HEK293 (cell line): ENCODE measurements at regions not wholly inside any gene's neighbourhood (a gene's known extent, or its start where the extent isn't known, plus 50 kb on each side); places are given as distances from the start of the nearest gene placed in this dataset.

Experiments used
- CTCF ChIA-PET: fragments of 350-600 bp; formaldehyde crosslinking; extraction: SDS; loops from one replicate; lab custom pipeline; 2021; ENCODE audit warnings: antibody characterized with exemption; lab: Yijun Ruan, JAX
- POLR2A ChIA-PET: fragments of 300-600 bp; formaldehyde crosslinking; extraction: SDS; loops from one replicate; lab custom pipeline; 2020; ENCODE audit warnings: antibody characterized with exemption, inconsistent platforms; lab: Yijun Ruan, JAX
- H3K27ac ChIP-seq: fragments of 200-500 bp; sonication (Bioruptor generic); 2 replicates; pipeline ENCODE4 v1.5.1; 2014; ENCODE audit warnings: low read depth, low read length, control low read depth, inconsistent platforms; ENCODE audit errors: extremely low read depth
- H3K36me3 ChIP-seq, 2 experiments: fragments of 200-500 bp in 1 of 2; sonication (Bioruptor generic) in 1 of 2; 1 replicate in 1 of 2; 2 replicates in 1 of 2; pipeline ENCODE4 v1.5.1; 2014 to 2017; ENCODE audit warnings: inconsistent platforms in 2 of 2, low read length in 2 of 2; ENCODE audit not compliant: control insufficient read depth in 2 of 2, insufficient read depth in 1 of 2
- H3K4me1 ChIP-seq: fragments of 200-500 bp; sonication (Bioruptor generic); 2 replicates; pipeline ENCODE4 v1.5.1; 2014; ENCODE audit warnings: mild to moderate bottlenecking, low read length, inconsistent platforms; ENCODE audit not compliant: control insufficient read depth, insufficient read depth
- H3K4me3 ChIP-seq: 2 replicates; pipeline ENCODE4 v1.5.1; 2011; ENCODE audit warnings: low read depth, mild to moderate bottlenecking, control low read depth, low read length, moderate library complexity
- H3K9me3 ChIP-seq: fragments of 200-500 bp; sonication (Bioruptor generic); 2 replicates; pipeline ENCODE4 v1.5.1; 2014; ENCODE audit warnings: low read depth, low read length, inconsistent platforms; ENCODE audit not compliant: control insufficient read depth, insufficient read depth
- AEBP2 ChIP-seq: fragments of 450-650 bp; formaldehyde crosslinking; IDR thresholded peaks from 2 replicates; pipeline ENCODE4 v1.5.1; 2016; ENCODE audit warnings: missing biosample characterization, missing genetic modification characterization, borderline replicate concordance
- GLIS1 ChIP-seq: fragments of 450-650 bp; formaldehyde crosslinking; IDR thresholded peaks from 2 replicates; pipeline ENCODE4 v1.5.1; 2016; ENCODE audit warnings: missing biosample characterization, missing genetic modification characterization
- MEIS1 ChIP-seq: sonication (generic); formaldehyde crosslinking; IDR thresholded peaks from 2 replicates; pipeline ENCODE4 v1.8.1; 2022; ENCODE audit warnings: missing genetic modification reagents, mild to moderate bottlenecking, borderline replicate concordance
- PRDM1 ChIP-seq: fragments of 450-650 bp; formaldehyde crosslinking; IDR thresholded peaks from 2 replicates; pipeline ENCODE4; 2016; ENCODE audit warnings: missing biosample characterization, missing genetic modification characterization
- TRIM28 ChIP-seq: IDR thresholded peaks from 2 replicates; pipeline ENCODE4 v1.6.1; 2011; ENCODE audit warnings: low read length, control low read depth, borderline replicate concordance
- ZBTB7A ChIP-seq: fragments of 450-650 bp; formaldehyde crosslinking; IDR thresholded peaks from 2 replicates; pipeline ENCODE4 v1.5.1; 2016; ENCODE audit warnings: low read depth, missing biosample characterization, missing genetic modification characterization
- ZIC2 ChIP-seq: fragments of 450-650 bp; formaldehyde crosslinking; IDR thresholded peaks from 2 replicates; pipeline ENCODE4 v1.5.1; 2016; ENCODE audit warnings: missing biosample characterization, missing genetic modification characterization
- ZNF114 ChIP-seq: fragments of 450-650 bp; formaldehyde crosslinking; IDR thresholded peaks from 2 replicates; pipeline ENCODE4 v1.5.0; 2017; ENCODE audit warnings: missing biosample characterization, missing genetic modification characterization
- ZNF132 ChIP-seq: fragments of 450-650 bp; formaldehyde crosslinking; IDR thresholded peaks from 2 replicates; pipeline ENCODE4 v1.5.1; 2017; ENCODE audit warnings: missing biosample characterization, missing genetic modification characterization, borderline replicate concordance
- ZNF16 ChIP-seq: fragments of 450-650 bp; formaldehyde crosslinking; IDR thresholded peaks from 2 replicates; pipeline ENCODE4 v1.5.1; 2016; ENCODE audit warnings: low read depth, missing biosample characterization, missing genetic modification characterization
- ZNF239 ChIP-seq: fragments of 450-650 bp; formaldehyde crosslinking; IDR thresholded peaks from 2 replicates; pipeline ENCODE4 v1.5.1; 2016; ENCODE audit warnings: missing biosample characterization, missing genetic modification characterization
- ZNF274 ChIP-seq, 2 experiments: fragments of 200-500 bp in 1 of 2; fragments of 450-650 bp in 1 of 2; sonication (Bioruptor generic) in 1 of 2; formaldehyde crosslinking in 1 of 2; IDR thresholded peaks; 2 replicates each; pipeline versions ENCODE4 v1.5.1 to v1.6.1; 2014 to 2016; ENCODE audit warnings: borderline replicate concordance in 1 of 2, inconsistent platforms in 1 of 2, low read length in 1 of 2, missing biosample characterization in 1 of 2, missing genetic modification characterization in 1 of 2
- ZNF426 ChIP-seq: fragments of 450-650 bp; formaldehyde crosslinking; IDR thresholded peaks from 2 replicates; pipeline ENCODE4 v1.5.1; 2017; ENCODE audit warnings: missing biosample characterization, missing genetic modification characterization, mild to moderate bottlenecking, inconsistent platforms, moderate library complexity
- ZNF558 ChIP-seq: fragments of 450-650 bp; formaldehyde crosslinking; IDR thresholded peaks from 2 replicates; pipeline ENCODE4 v1.5.1; 2016; ENCODE audit warnings: missing biosample characterization, missing genetic modification characterization
- ZNF660 ChIP-seq: fragments of 450-650 bp; IDR thresholded peaks from 2 replicates; pipeline ENCODE4 v1.5.1; 2018; ENCODE audit warnings: missing biosample characterization, mild to moderate bottlenecking, missing genetic modification characterization
- TF ChIP-seq, protein P1 (sequence below): IDR thresholded peaks from 2 replicates; pipeline ENCODE4 v1.6.1; 2011; ENCODE audit warnings: mild to moderate bottlenecking, low read depth, low read length, borderline replicate concordance
- TF ChIP-seq, protein P2 (sequence below): fragments of 450-650 bp; formaldehyde crosslinking; IDR thresholded peaks from 2 replicates; pipeline ENCODE4 v1.5.1; 2016; ENCODE audit warnings: missing biosample characterization, missing genetic modification characterization
- TF ChIP-seq, protein P3 (sequence below): fragments of 450-650 bp; formaldehyde crosslinking; IDR thresholded peaks from 2 replicates; pipeline ENCODE4 v1.5.1; 2017; ENCODE audit warnings: missing biosample characterization, mild to moderate bottlenecking, missing genetic modification characterization, moderate library complexity
- TF ChIP-seq, protein P4 (sequence below): fragments of 450-650 bp; formaldehyde crosslinking; IDR thresholded peaks from 2 replicates; pipeline ENCODE4 v1.5.1; 2017; ENCODE audit warnings: missing biosample characterization, missing genetic modification characterization
- TF ChIP-seq, protein P5 (sequence below): fragments of 450-650 bp; formaldehyde crosslinking; IDR thresholded peaks from 2 replicates; pipeline ENCODE4 v1.5.1; 2016; ENCODE audit warnings: missing biosample characterization, missing genetic modification characterization

DNA sequence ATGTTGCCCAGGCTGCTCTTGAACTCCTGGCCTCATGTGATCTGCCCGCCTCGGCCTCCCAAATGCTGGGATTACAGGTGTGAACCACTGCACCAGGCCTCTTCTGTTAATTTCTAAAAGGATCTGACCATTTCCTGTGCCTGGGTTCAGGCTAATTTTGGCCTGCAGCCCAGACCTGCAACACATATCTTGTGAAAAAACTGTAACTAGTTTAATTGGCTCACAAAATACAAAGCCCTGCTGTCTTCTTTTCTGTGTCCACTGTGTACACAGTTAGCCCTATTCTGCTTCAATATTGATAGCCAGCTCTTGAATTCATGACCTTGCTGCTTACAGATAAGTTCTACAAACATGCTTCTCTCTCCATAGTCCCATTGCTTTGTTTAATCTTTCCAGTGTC, 753.5 kb downstream of the PDHA2 start:
- no peak overlapping the region for H3K4me3 ChIP-seq
- ChIA-PET POLR2A (no interaction called here), CTCF (no interaction called here)
- no peak overlapping the region for H3K27ac ChIP-seq
- TF ChIP-seq GLIS1 (no peak), ZNF274 (IDR thresholded peaks at IDR 0.05; ENCODE audit: low read length) (no peak), ZNF274 (tag by site-specific recombination; IDR thresholded peaks at IDR 0.05; ENCODE audit: borderline replicate concordance) (no peak), TRIM28 (no peak), ZNF132 (tag by site-specific recombination) (no peak), AEBP2 (tag by site-specific recombination) (no peak), ZNF114 (tag by site-specific recombination) (no peak)
- TF ChIP-seq, protein P1, sequence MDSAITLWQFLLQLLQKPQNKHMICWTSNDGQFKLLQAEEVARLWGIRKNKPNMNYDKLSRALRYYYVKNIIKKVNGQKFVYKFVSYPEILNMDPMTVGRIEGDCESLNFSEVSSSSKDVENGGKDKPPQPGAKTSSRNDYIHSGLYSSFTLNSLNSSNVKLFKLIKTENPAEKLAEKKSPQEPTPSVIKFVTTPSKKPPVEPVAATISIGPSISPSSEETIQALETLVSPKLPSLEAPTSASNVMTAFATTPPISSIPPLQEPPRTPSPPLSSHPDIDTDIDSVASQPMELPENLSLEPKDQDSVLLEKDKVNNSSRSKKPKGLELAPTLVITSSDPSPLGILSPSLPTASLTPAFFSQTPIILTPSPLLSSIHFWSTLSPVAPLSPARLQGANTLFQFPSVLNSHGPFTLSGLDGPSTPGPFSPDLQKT: no peak
- TF ChIP-seq, protein P2, sequence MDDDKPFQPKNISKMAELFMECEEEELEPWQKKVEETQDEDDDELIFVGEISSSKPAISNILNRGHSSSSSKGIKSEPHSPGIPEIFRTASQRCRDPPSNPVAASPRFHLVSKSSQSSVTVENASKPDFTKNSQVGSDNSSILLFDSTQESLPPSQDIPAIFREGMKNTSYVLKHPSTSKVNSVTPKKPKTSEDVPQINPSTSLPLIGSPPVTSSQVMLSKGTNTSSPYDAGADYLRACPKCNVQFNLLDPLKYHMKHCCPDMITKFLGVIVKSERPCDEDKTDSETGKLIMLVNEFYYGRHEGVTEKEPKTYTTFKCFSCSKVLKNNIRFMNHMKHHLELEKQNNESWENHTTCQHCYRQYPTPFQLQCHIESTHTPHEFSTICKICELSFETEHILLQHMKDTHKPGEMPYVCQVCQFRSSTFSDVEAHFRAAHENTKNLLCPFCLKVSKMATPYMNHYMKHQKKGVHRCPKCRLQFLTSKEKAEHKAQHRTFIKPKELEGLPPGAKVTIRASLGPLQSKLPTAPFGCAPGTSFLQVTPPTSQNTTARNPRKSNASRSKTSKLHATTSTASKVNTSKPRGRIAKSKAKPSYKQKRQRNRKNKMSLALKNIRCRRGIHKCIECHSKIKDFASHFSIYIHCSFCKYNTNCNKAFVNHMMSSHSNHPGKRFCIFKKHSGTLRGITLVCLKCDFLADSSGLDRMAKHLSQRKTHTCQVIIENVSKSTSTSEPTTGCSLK (tag by site-specific recombination): no peak
- no peaks in the 10 kb centered on the region for H3K4me1 ChIP-seq
- no peaks in the 10 kb centered on the region for H3K9me3 ChIP-seq
- no peaks in the 10 kb centered on the region for H3K36me3 ChIP-seq

GRCh38 chr4:96598465-96598864, 758.6 kb downstream of the PDHA2 start:
- ChIA-PET CTCF (no interaction called here), POLR2A (no interaction called here)
- no peak overlapping the region for H3K4me3 ChIP-seq
- no peaks in the 10 kb centered on the region for H3K4me1 ChIP-seq
- no peak overlapping the region for H3K27ac ChIP-seq
- TF ChIP-seq PRDM1 (no peak), ZNF239 (tag by site-specific recombination) (no peak), ZNF660 (tag by site-specific recombination) (no peak), ZNF426 (tag by site-specific recombination) (no peak)
- TF ChIP-seq, protein P3, sequence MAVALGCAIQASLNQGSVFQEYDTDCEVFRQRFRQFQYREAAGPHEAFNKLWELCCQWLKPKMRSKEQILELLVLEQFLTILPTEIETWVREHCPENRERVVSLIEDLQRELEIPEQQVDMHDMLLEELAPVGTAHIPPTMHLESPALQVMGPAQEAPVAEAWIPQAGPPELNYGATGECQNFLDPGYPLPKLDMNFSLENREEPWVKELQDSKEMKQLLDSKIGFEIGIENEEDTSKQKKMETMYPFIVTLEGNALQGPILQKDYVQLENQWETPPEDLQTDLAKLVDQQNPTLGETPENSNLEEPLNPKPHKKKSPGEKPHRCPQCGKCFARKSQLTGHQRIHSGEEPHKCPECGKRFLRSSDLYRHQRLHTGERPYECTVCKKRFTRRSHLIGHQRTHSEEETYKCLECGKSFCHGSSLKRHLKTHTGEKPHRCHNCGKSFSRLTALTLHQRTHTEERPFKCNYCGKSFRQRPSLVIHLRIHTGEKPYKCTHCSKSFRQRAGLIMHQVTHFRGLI: no peak
- TF ChIP-seq, all 188 proteins: peak for 0
- no peaks in the 10 kb centered on the region for H3K9me3 ChIP-seq
- H3K36me3 ChIP-seq: no peaks in the 10 kb centered on the region

- ChIA-PET CTCF (no interaction called here), POLR2A (no interaction called here)
- TF ChIP-seq ZBTB7A (tag by site-specific recombination): no peak
- TF ChIP-seq, protein P4, sequence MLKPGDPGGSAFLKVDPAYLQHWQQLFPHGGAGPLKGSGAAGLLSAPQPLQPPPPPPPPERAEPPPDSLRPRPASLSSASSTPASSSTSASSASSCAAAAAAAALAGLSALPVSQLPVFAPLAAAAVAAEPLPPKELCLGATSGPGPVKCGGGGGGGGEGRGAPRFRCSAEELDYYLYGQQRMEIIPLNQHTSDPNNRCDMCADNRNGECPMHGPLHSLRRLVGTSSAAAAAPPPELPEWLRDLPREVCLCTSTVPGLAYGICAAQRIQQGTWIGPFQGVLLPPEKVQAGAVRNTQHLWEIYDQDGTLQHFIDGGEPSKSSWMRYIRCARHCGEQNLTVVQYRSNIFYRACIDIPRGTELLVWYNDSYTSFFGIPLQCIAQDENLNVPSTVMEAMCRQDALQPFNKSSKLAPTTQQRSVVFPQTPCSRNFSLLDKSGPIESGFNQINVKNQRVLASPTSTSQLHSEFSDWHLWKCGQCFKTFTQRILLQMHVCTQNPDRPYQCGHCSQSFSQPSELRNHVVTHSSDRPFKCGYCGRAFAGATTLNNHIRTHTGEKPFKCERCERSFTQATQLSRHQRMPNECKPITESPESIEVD (tag by site-specific recombination): no peak
- TF ChIP-seq ZNF16 (tag by site-specific recombination): no peak
- TF ChIP-seq MEIS1 (CRISPR knock-in tag): no peak
- TF ChIP-seq ZNF558 (tag by site-specific recombination): no peak
- TF ChIP-seq, protein P5, sequence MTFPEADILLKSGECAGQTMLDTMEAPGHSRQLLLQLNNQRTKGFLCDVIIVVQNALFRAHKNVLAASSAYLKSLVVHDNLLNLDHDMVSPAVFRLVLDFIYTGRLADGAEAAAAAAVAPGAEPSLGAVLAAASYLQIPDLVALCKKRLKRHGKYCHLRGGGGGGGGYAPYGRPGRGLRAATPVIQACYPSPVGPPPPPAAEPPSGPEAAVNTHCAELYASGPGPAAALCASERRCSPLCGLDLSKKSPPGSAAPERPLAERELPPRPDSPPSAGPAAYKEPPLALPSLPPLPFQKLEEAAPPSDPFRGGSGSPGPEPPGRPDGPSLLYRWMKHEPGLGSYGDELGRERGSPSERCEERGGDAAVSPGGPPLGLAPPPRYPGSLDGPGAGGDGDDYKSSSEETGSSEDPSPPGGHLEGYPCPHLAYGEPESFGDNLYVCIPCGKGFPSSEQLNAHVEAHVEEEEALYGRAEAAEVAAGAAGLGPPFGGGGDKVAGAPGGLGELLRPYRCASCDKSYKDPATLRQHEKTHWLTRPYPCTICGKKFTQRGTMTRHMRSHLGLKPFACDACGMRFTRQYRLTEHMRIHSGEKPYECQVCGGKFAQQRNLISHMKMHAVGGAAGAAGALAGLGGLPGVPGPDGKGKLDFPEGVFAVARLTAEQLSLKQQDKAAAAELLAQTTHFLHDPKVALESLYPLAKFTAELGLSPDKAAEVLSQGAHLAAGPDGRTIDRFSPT: no peak
- no peak for TF ChIP-seq ZIC2
- Histone ChIP-seq H3K36me3 (no peaks in the 10 kb centered on the region), H3K4me1 (no peaks in the 10 kb centered on the region), H3K9me3 (no peaks in the 10 kb centered on the region), H3K4me3 (no peak overlapping the region), H3K27ac (no peak overlapping the region)
Observed at GRCh38 chr4:96599752-96600151, 759.9 kb downstream of the PDHA2 start.
